ENCODE measurements at regions not wholly inside any gene's neighbourhood (a gene's known extent, or its start where the extent isn't known, plus 50 kb on each side); places are given as distances from the start of the nearest gene placed in this dataset.

- TF ChIP-seq, protein P1, sequence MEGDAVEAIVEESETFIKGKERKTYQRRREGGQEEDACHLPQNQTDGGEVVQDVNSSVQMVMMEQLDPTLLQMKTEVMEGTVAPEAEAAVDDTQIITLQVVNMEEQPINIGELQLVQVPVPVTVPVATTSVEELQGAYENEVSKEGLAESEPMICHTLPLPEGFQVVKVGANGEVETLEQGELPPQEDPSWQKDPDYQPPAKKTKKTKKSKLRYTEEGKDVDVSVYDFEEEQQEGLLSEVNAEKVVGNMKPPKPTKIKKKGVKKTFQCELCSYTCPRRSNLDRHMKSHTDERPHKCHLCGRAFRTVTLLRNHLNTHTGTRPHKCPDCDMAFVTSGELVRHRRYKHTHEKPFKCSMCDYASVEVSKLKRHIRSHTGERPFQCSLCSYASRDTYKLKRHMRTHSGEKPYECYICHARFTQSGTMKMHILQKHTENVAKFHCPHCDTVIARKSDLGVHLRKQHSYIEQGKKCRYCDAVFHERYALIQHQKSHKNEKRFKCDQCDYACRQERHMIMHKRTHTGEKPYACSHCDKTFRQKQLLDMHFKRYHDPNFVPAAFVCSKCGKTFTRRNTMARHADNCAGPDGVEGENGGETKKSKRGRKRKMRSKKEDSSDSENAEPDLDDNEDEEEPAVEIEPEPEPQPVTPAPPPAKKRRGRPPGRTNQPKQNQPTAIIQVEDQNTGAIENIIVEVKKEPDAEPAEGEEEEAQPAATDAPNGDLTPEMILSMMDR (IDR thresholded peaks at IDR 0.05), result no peak
- TF ChIP-seq POLR2A (IDR thresholded peaks at IDR 0.05), result no peak
- no peak for TF ChIP-seq POLR2AphosphoS5 (IDR thresholded peaks at IDR 0.05)
- no peak for TF ChIP-seq EP300 (IDR thresholded peaks at IDR 0.05; ENCODE audit: low read depth)
Observed at GRCh38 chr3:72489901-72490300, 358.3 kb downstream of the SHQ1 start.

All from transverse colon (tissue), 4 donors.